HG02798 (cell line): ENCODE measurements at regions not wholly inside any gene's neighbourhood (a gene's known extent, or its start where the extent isn't known, plus 50 kb on each side); places are given as distances from the start of the nearest gene placed in this dataset.
"Not testable (repeated sequence)": the region's sequence is repeated elsewhere in the genome, so short reads cannot be mapped to it uniquely, and the experiment has no call there.

Experiments used
- ATAC-seq: cut with Tn5 transposase; IDR thresholded peaks from one replicate; pipeline ENCODE4 v1.9.1; 2021; ENCODE audit warnings: mild to moderate bottlenecking; ENCODE audit not compliant: unreplicated experiment, poor library complexity

DNA sequence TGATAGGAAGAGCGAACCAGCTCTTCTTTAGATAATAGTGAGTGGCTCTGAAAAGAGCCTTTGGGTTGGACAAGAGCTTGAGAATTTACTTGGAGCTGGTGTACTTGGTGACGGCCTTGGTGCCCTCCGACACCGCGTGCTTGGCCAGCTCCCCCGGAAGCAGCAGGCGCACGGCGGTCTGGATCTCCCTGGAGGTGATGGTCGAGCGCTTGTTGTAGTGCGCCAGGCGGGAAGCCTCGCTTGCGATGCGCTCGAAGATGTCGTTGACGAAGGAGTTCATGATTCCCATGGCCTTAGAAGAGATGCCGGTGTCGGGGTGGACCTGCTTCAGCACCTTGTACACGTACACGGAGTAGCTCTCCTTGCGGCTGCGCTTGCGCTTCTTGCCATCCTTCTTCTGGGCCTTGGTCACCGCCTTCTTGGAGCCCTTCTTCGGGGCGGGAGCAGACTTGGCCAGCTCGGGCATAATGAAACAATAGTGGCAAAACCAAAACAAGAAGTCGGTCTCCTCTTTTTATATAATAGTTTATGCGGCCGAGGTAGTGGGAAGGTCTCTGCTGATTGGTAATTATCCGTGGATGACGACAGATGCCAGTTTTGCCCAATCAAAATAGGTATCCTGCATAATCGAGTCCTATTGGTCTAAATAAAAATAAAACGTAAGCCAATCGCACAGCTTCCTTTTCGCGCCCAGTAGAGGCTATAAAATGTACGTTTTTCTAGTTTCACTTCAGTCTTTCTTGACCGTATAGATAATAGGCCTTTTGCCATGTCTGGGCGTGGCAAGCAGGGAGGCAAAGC is 104.6 kb downstream of the OR2B2 start:
- ATAC-seq = peak; percentile 75

- ATAC-seq = no peak
Observed at GRCh38 chr6:27806981-27807440, 105.2 kb downstream of the OR2B2 start.

DNA sequence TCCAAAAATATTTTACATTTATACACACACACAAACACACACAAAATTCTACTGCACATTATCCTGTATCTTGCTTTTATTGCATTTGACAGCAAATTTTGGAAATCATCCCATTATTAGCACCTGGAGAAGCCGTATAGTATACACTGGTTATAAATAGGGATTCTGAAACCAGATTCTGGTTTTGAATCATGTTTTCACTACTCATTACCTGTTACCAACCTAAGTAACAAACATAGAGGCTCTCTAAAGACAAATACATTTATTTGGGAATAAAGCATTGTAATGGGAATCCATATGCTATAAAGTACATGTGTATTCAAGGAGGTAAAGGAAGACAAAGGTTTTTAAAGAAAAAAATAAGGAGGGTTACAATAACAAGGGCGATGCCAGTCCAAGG is 106.8 kb downstream of the OR2B2 start:
- no peak for ATAC-seq

DNA sequence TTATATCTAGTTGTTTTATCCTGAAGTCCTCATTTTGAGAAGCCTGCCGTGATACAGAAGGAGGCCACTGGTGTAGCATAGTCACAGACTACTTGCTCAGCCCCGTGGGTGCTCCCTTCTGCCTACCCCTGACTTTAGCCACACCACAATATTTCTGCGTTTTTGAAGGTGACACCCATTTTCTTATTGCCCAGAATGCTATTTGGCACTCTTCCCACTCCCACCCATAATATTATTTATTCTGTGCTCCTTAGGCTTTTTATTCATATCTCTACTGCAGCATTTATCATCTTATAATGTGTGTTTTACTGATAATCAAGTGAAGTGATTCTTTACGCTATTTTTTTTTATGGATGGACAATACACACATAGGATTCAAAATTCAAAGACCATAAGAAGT is 107.3 kb downstream of the OR2B2 start:
- no peak for ATAC-seq

GRCh38 chr6:27800731-27801373 is 111.3 kb downstream of the OR2B2 start:
- no peak for ATAC-seq

DNA sequence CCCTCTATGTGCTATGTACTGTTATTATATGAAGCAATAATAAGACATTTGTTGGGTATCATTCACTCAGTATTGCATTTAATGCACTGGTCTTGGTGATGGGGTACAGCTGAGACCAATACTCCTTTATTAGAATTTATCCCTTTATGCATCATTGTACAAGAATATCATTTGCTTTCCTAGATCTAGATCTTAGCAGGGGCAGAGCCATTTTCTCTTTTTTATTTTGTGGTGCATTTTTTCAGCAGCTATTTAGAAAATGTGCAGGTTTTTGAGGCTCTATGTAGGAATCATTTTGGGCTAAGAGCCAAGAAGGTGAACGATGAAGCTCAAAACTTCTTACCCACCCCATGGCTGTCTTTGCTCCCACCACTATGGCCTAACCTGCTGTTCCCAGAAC is 114.2 kb downstream of the OR2B2 start:
- no peak for ATAC-seq

GRCh38 chr6:27796736-27797481 is 115.3 kb downstream of the OR2B2 start:
- not testable (repeated sequence) for ATAC-seq

DNA sequence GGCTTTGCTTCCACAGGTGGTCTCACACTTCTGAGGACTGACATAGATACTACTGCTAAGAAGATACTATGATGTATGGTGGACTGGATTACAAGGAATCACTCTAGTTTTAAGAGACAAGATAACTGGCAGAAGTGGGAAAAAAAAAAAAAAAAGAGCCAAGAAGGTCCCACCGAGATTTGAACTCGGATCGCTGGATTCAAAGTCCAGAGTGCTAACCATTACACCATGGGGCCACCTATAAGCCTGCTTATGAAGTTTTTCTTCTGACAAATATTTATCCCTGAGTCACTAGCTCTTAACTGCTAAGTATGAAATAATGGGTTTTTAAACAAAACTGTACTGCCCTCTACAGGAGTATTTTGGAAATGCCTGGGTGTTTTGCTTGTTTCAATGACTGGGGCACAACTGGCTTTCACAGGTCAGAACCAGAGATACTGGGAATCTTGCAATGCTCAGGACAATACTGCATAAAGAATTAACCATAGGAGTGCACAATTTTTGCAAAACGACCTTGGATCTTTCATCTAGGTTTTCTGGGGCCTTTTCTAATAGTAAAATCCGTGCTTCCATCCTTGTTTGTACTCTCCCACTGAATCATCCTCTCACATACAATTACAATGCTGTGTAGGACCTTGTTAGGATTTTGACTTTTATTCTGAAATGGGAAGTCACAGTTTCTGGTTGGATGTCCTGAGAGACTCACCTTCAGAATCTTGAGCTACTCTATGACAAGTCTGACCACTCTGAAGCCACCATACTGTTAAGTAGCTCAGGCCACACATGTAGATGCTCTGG is 116.3 kb downstream of the OR2B2 start:
- ATAC-seq = peak; percentile 51

DNA sequence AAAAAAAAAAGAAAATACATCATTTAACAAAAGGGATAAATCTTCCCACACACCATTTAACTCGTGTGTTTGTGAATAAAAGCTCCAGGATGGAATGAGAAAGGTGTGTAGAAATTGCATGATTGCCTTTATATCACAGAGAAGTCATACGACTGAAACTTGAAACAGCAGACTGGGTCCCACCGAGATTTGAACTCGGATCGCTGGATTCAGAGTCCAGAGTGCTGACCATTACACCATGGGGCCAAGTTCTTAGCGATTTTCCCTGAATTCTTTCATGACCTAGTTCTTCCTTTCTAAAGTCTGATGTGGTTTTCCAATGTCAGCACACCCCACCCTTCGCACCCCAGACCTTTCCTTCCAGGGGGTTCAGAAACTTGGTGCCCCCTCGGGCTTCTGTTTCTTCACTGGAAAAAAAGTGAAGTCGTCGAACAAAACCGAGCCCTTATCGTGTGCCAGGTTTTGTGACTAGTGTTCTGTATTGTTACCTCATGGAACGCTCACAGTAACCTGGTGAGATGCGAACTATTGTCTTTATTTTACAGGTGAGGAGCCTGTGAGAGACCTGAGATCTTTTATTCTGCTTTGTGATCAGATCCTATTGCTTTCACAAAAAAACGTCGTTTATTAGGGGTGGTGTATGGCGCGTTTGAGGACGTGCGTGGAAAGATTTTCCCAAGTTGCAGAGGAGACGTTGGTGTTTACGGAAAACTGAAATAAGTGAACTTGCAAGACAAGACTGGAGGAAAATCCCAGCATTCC is 120.8 kb downstream of the OR2B2 start:
- no peak for ATAC-seq

DNA sequence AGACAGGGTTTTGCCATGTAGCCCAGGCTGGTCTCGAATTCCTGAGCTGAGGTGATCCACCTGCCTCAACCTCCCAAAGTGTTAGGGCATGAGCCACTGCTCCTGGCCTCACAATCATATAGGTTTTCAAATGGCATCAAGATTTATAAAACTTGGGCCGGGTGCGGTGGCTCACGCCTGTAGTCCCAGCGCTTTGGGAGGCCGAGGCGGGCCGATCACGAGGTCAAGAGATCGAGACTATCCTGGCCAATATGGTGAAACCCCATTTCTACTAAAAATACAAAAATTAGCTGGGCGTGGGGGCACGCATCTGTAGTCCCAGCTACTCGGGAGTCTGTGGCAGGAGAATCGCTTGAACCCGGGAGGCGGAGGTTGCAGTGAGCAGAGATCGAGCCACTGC is 123.8 kb downstream of the OR2B2 start:
- not testable (repeated sequence) for ATAC-seq

DNA sequence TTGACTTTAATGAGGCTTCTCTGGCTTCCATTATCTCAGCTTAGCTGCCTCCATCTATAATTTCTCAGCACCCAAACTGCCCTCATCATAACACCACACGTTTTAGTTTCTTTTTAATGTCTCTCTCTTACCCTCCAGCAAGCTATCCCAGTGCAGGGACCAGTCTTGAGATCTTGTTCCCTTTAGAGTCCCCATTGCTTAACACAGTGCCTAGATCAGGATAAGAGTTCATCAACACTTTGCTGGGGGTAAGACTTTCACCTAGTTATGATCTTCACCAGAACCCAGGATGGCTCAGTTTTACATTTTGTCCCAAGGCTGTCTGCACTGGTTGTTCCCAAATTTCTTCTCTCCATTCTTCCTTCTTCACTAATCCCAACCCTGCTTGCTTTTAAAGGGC is 126.1 kb downstream of the OR2B2 start:
- ATAC-seq = no peak

GRCh38 chr6:27785294-27785693 is 126.9 kb downstream of the OR2B2 start:
- ATAC-seq = no peak

DNA sequence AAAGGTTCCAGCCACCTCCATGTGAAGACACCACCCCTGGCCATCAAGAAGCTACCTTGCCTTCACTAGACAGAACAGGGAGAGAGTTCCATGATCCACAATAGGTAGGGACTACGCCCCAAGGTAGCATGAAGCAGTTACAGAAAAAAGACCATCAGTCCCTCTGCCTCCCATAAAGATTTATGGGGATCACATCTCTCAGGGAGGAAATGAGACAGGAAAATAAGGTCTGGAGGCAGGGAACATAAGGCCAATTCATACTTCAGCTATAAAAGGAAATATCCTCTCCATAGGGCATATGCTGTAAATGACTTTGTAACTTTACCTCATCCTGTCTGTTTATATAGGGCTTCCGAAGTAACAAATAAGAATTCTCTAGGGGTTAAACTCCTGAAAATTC is 129.4 kb downstream of the OR2B2 start:
- no peak for ATAC-seq

- ATAC-seq = no peak
Observed at GRCh38 chr6:27778625-27779417, 133.4 kb downstream of the OR2B2 start.

DNA sequence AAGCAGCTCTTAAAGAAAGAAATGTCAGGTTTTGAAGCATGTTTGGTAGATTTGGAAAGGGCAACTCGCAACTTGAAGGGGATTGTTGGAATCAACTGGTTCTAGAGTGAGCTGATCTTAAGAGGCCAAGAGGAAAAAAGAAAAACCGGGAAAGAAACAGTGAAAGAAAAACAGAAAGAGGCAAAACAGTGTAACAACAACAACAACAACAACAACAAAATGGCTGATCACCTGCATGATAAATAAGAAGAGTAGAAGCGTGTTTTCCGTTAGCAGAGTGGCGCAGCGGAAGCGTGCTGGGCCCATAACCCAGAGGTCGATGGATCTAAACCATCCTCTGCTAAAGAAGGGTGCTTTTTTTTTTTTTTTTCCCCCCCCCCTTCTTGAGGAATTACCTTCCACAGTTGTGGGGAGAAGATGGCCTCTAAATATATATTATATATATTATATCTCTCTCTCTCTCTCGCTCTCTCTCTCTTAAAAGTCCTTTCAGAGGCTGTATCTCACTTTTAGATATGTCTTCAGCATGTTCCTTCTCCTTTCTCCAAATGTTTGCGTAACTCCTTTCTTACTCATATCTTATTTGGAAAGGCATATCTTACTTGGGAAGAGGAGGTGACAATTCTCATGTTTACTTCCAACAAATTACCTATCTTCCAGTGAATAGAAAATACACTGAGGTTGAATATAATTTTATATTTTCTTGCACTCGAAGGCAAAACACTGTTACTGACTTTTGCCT is 134.4 kb downstream of the OR2B2 start:
- ATAC-seq = no peak

DNA sequence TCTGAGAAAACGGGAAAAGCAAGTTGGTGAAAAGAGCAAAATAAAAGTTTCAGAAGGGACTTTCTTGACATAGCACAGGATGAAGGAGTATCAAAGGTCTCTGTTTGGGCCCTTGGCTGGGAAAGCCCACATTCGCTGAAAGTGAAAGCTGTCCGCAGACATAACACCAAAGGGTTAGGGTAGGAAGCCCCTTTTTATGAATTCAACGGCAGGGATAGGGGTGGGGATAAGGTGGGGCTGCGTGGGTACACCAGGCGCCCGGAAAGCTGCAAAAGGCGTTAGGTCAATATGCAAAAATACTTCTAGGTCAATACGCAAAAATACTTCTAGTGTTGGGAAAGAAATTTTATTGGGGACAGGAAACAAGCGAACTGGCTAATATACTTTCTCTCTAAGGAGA is 135.1 kb downstream of the OR2B2 start:
- no peak for ATAC-seq

- ATAC-seq = no peak
Observed at GRCh38 chr6:27776504-27776903, 135.7 kb downstream of the OR2B2 start.

- no peak for ATAC-seq
Observed at GRCh38 chr6:27775796-27776184, 136.4 kb downstream of the OR2B2 start.
